ENCODE measurements at regions not wholly inside any gene's neighbourhood (a gene's known extent, or its start where the extent isn't known, plus 50 kb on each side); places are given as distances from the start of the nearest gene placed in this dataset.

- TF ChIP-seq E2F6 (IDR thresholded peaks at IDR 0.05) (no peak), TBP (IDR thresholded peaks at IDR 0.05; ENCODE audit: low read depth, low read length) (no peak), GABPA (IDR thresholded peaks at IDR 0.05; ENCODE audit: borderline replicate concordance, insufficient read depth, low read length) (no peak), ATF2 (IDR thresholded peaks at IDR 0.05; ENCODE audit: low read length) (no peak), ZNF274 (IDR thresholded peaks at IDR 0.05; ENCODE audit: borderline replicate concordance, extremely low read depth, low read length) (no peak), CHD2 (IDR thresholded peaks at IDR 0.05; ENCODE audit: low read length) (no peak)
These were observed 188.3 kb upstream of the PALMD start (continued) for GRCh38 chr1:99457381-99458165.
